ENCODE measurements at regions not wholly inside any gene's neighbourhood (a gene's known extent, or its start where the extent isn't known, plus 50 kb on each side); places are given as distances from the start of the nearest gene placed in this dataset.
"Not testable (repeated sequence)": the region's sequence is repeated elsewhere in the genome, so short reads cannot be mapped to it uniquely, and the experiment has no call there.

DNA sequence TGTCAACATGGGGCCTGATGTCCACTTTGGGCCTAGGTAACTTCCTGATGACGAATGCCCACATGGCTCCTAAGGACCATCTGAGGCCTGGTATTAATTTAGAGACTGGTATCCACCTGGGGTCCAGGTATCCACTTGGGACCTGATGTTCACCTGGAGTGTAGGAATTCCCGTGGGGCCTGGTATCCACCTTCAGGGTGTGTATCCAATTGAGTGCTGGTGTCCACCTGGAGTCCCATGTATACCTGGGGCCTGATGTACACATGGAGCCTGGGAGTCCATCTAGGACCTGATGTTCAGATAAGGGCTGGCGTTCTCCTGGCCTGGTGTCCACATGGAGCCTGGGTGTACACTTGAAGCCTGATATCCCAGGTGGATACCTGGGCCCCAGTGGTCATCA, 520.6 kb downstream of the FOXD4L4 start:
- not testable (repeated sequence) for TF ChIP-seq POLR2AphosphoS5 (IDR thresholded peaks at IDR 0.05; ENCODE audit: borderline replicate concordance, low read depth, low read length); EZH2 (IDR thresholded peaks at IDR 0.05)
